ENCODE measurements at regions not wholly inside any gene's neighbourhood (a gene's known extent, or its start where the extent isn't known, plus 50 kb on each side); places are given as distances from the start of the nearest gene placed in this dataset.

- no peak for TF ChIP-seq CBX8 (IDR thresholded peaks at IDR 0.05; ENCODE audit: borderline replicate concordance, low read depth, low read length)
- no peak for TF ChIP-seq CEBPB (IDR thresholded peaks at IDR 0.05; ENCODE audit: low read depth, low read length)
- no peak for TF ChIP-seq TCF12 (IDR thresholded peaks at IDR 0.05; ENCODE audit: low read depth, low read length)
- TF ChIP-seq SP1 (IDR thresholded peaks at IDR 0.05; ENCODE audit: low read depth, low read length), result no peak
- TF ChIP-seq SIN3A (conservative IDR thresholded peaks at IDR 0.05 in 1 of 2, IDR thresholded peaks at IDR 0.05 in 1 of 2; ENCODE audit: low read depth in 1 of 2, low read length in 2 of 2), result no peak
Observed at GRCh38 chr5:82404382-82404945, 126.3 kb upstream of the RPS23 start (continued).

All from H1 (cell line).